Fibroblast of skin of scalp (primary cell): ENCODE measurements at regions not wholly inside any gene's neighbourhood (a gene's known extent, or its start where the extent isn't known, plus 50 kb on each side); places are given as distances from the start of the nearest gene placed in this dataset.
"Not testable (repeated sequence)": the region's sequence is repeated elsewhere in the genome, so short reads cannot be mapped to it uniquely, and the experiment has no call there.

Experiments used
- DNase-seq: peaks from one replicate; pipeline ENCODE4 v3.0.0-alpha.2; 2013

DNA sequence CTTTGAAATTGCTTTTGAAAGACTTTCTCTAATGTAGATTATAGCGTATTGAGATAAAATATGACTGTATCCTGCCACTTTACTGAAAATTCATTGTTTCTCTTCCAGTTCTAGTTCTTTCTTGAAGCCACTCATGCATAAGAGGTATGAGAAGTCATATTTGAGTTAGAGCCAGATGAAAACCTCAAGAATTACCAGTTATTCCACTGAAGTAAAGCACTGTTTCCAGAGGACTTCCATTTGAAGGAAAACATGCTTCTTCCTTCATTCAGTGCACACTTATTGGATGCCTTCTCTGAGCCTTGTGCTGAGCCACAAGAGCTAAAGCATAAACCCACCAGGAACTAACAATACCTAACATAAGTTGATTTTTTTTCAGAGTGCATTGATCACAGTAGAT, 513.4 kb downstream of the ZNF385D start:
- DNase-seq = no peak

DNA sequence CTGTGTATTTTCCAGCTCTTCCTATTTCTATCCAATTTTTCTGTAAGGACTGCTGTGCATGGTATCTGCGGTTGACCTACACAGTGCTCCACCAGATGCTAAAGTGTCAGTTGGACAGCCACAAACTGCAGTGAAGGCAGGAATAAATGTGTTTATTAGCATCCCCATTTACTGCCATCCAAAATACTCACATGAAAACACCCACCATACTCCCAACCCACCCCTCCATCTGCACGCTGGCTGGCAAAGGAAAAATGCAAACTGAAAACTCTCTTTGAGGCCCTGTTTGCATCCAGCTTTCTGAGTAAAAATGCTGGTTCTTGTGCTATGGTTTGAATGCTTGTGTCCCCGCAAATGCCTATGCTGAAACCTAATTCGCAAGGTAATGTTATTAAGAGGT, 515.5 kb downstream of the ZNF385D start:
- DNase-seq = no peak

DNA sequence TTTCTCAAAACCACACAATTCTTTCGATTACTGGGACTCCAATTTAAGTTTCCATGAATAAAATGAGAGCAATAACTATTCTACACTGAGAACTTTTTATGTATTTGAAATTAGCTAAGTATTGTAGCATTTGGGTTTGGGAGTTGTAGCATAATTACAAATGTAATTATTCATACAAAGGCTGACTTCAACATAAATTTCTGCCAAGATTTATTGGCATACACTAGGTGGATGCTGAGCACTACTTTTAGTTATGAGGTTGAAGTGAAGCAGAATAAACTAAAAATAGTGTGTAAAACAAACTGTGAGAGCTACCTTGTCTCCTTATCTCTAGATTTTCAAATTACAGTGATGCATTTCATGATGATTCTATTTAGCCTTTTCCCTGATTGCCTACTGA, 516.1 kb downstream of the ZNF385D start:
- DNase-seq = no peak

DNA sequence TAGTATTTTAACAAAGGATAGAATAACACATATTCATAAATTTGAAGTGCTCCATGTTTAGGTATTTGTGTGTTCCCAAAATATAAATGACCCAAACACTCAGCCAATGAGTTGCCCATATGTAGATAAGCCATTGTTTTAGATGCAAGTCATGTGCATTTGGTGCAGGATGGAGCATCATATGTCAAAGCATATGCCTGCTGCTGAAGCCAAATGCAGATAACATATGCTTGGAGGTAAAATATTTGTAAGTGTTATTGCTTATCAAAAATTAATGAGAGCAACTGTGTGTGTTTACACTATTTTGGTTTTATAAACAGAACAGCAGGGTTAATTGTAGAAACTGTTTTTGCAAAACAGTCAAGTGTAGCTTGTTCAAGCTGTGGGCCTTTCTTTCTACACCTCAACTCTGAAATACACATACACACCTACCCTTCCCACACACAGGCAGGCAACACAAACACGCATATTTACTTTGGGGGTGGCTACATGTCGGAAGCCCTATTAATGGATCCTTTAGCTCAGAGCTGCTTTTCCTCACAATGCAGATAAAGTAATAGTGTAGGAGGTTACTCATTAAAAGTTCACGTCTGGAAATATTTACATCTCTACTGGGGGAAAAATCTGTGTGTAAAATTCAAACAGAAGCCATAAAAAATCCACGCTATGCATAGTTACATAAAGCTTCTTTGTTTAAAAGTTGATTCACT, 521.4 kb downstream of the ZNF385D start:
- DNase-seq = no peak

DNA sequence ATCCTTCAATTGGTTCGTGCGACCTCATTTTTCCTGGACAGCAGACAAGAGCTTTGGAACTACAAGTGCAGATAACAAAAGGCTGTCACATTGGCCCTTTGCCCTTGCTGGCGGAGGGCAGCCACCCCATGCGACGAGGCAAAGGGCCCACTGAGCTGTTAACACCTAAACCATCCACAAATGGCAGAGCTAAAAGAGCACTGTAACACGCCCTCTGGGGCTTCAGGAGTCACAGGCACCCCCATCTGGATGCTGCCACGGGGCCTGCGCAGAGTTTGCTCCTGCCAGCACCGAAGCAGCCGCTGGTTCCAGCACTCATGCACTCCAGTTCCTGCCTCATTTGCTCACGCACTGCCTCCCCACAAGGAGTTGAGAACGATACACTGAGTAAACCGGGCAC, 524.9 kb downstream of the ZNF385D start:
- DNase-seq = no peak

DNA sequence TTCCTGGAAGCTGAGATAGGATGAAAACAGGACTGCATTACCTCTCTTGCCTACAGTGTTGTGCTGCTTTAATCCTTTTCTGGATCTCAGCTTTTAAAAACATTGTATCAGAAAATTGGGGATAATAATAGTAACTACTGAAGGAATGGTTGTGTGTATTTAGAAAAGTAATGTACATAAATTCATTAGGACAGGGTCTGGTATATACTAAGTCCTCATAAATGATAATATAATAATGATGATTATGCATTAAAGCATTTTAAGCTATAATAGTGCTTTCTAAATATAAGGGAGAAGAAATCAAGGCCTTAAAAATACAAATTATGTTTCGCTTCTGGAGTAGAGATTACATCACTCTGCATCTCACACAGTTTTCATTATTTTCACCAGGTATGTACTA, 530.1 kb downstream of the ZNF385D start:
- DNase-seq = no peak

DNA sequence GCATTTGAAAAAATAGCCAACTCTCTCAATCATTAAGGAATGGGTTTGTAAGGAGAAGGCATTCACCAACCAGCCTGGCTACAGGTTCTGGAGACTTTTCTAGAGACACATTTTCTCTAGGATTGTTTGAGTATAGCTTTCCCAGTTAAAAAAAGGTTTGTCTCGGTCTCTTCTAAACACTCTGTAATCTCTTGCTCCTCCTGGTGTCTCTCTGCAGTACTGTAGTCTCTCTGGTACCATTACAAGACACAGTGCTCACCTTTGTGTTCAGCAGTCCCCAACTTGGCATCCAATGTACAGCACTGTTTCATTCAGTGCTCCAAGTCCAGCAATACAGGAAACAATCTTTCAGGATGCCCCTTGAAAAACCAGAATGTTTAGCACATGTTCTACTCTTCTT, 534.4 kb downstream of the ZNF385D start:
- DNase-seq = no peak

DNA sequence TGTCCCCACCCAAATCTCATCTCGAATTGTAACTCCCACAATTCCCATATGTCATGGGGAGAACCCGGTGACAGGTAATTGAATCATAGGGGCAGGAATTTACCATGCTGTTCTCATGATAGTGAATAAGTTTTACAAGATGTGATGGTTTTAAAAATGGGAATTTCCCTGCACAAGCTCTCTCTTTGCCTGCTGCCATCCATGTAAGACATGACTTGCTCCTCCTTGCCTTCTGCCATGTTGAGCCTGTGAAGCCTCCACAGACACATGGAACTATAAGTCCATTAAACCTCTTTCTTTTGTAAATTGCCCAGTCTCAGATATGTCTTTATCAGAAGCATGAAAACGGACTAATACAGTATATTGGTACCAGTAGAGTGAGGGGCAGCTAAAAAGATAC, 546.9 kb downstream of the ZNF385D start:
- not testable (repeated sequence) for DNase-seq

DNA sequence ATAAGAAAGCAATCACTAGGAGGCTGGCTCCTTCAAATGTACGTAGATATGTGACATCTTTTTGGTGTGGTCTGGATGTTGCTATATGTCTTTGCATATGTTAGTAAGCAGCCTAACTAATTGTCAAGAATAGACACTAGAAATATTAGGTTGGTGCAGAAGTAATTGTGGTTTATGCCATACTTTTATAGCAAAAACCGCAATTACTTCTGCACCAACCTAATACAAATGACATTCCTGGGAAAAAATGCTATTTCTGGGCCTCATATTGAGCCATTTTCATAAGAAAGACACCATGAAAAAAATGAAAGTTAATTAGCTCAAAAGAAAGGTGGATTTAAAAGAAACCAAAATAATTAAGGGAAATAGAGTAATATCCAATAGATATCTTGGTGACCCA, 555.8 kb downstream of the ZNF385D start:
- DNase-seq = no peak

DNA sequence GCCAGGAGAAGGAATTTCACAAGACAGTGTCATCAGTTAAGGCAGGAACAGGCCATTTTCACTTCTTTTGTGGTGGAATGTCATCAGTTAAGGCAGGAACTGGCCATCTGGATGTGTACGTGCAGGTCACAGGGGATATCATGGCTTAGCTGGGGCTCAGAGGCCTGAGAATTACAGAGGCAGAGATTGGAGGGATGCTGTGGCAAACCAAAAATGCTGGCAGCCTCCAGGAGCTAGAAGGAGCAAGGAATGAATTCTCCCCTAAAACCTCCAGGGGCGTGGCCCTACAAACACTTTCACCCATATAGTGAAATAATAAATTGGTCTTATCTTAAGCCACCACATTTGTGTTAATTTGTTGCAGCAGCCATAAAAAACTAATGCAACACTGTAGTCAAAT, 557.0 kb downstream of the ZNF385D start:
- DNase-seq = not testable (repeated sequence)

DNA sequence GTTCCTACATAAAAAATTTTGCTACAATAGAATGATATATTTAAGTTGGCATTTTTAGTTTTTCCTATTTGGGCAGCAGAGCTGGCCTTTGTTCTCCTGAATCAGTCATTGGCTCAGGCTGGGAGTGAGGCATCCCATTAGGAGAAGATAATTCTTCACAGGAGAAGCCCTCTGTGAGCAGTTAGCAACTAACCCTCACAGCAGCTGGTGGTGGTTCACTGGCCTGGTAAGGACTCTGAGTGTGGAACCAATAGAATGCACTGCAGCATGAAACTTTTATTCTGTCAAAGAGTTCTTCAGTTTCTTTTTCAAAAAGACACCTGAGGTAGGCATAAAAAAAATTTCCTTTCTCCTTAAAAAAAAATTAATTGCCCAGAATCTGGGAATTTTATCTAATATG, 562.6 kb downstream of the ZNF385D start:
- no peak for DNase-seq

DNA sequence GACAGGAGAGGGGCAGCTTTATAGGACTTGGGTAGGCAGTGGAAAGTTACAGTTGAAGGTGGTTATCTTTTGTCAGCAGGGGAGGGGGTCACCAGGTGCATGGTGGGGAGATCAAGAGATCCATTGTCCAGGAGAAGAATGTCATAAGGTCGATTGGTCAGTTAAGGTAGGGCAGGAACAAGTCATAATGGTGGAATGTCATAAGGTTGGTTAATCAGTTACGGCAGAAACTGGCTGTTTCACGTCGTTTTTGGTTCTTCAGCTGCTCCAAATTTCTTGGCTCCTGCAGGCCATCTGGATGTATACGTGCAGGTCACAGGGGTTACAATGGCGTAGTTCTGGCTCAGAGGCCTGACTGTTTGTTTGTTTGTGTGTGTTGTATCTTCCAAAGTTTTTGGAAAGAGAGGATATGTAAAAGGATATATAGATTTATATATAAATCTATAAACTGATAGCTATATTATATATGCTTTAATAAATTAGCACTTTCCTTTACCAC, 565.1 kb downstream of the ZNF385D start:
- no peak for DNase-seq

DNA sequence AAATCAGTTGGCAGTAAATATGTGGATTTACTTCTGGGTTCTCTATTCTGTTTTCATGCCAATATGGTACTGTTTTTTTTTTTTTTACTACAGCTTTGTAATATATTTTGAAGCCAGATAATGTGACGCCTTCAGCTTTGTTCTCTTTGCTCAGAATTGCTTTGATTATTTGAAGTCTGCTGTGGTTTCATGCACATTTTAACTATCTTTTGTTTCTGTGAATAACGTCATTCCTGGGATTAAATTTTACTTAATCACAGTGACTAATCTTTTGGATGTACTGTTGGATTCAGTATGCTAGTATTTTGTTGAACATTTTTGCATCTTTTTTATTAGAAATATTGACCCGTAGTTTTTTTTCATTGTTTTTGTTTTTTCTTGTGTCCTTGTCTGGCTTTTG, 576.5 kb downstream of the ZNF385D start:
- peak; percentile 11 for DNase-seq

DNA sequence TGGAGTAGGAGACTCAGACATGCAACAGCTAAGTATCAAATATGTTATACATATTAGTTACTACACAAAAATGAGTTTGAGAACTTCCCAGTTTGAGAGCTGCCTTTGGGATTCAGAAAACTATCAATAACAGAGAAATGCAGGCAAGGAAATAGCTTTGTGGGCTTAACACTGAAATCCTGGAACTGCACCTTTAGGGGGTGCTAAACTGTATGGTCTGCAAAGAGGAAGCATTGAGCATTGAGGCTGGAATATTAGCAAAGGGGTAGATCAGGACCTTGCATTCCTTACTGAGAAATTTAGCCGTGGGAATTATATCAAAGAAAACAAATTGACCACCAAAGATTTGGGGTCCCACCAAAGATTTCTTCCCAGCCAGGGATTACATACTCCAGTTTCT, 580.0 kb downstream of the ZNF385D start:
- DNase-seq = peak; percentile 1

DNA sequence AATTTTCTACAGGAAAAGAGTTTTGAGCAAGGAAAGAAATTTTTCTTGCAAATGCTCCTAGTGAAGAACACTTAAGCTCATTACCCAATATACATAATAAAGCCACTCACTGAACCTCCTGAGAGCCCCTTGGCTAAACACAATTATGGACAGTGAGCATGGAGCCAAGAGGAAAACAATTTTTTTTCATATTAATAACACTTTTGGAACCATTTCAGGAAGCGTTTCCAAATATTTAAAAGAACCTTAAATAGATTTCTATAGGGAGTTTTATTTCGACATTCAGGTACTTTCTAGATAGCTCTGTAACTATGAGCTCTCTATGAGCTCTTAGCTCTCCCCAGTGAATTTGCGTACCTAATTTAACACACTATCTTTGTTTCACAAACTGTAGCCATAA, 581.1 kb downstream of the ZNF385D start:
- DNase-seq = no peak

DNA sequence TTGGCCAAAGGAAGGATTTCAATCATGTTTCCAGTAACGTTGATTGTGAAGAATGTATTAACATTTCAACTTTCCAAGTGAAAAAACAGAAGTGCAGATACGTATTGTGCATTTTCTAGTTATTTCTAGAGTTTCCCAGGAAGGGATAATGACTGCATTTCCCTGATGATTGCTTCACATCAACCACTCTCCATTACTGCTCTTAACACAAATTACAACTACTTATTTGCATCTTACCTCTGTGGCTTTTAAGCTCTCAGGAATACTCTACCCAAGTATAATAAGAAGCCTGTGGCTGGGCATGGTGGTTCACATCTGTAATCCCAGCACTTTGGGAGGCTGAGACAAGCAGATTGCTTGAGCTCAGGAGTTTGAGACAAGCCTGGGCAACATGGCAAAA, 582.5 kb downstream of the ZNF385D start:
- no peak for DNase-seq

DNA sequence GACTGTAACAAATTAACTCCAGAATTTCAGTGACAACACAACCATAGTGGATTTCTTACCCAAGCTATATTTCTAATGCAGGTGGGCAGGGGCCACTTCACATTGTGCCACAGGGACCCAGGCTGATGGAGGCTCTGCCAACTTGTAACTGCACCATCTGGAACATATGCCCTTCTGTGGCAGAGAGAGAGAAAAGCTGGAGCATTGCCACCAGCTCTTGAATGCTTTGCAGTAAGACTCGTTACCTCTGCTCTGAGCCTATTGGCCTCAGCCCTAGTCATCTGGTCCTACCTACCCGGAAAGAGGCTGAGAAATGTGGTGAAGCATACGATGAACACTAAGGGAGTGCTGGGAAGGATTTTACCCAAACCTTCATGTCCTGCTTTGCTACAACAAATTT, 587.1 kb downstream of the ZNF385D start:
- no peak for DNase-seq

DNA sequence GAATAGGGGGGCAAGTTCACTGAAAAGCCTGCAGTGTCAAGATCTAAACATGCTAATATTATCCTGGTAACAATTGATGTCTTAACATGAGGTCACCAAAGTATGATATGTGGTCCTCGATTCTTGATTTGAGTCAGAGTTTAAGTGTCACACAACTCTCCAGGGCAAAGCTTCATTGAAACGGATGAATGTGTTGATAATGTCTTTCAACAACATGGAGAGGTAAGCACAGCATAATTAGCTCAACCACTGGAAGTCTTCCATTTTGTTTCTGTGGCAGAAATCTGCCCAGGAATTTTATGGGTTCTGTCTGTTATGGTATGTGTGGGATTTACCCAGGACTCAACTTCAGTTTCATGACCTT, 591.5 kb downstream of the ZNF385D start:
- no peak for DNase-seq

DNA sequence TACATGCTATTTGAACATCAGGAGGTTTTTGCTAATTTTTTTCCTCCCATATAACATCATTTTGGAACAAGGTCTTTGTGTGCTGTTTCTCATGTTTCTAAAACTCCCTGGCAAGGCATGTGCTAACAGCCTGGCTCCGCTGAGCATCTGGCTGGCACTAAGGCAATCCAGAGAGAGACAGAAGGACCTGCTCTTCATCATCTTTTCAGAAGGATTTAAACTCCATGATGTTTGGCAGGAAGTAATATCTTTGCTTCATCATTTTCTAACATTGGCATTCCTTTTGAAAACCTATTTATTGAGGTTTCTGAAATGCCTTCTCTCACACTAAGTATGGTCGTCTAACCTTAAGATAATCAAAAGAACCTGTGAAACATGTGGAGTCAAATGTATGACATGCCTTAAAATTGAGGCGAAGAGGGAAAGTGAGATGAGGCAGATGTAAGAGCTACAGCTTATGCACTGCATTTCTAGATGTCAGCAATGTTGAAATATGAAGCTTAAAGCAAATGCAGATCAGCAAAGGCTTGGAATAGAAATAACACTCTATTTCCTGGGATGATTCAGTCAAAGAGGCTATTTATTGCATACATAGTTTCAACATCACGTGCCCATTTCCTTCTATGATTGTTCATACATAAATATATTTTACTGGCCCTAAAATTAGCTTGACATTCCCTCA, 592.0 kb downstream of the ZNF385D start:
- peak; percentile 74 for DNase-seq

DNA sequence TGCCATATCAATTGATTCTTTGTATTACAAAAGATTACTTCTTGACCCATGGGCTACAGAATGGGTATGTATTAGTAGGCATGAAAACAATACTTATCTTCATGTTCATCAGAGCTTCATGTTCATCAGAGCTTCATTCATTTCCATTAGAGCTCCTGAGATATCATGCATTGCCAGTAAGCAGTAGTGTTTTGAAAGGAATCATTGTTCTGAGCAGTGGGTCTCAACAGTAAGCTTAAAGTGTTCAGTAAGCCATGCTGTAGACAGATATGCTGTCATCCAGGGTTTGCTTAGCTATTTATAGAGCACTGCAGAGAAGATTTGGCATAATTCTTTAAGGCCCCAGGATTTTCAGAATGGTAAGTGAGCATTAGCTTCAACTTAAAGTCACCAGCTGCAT, 596.1 kb downstream of the ZNF385D start:
- no peak for DNase-seq

DNA sequence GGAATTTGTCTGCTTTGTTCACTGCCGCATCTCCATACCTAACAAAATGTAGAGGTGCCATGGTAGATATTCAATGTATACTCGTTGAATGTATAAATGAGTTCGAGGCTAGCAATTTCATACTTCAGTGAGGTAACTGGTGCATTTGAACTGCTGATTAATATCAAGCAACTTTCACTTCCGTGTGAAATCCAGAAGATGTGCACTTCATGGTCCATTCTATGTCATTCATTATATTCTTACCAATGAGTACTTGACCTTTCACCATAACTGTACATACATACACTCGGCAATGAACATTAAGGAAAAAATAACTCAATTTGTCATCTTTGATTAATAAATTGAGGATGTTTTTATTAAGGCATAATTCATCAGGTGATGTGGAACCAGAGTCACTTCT, 598.5 kb downstream of the ZNF385D start:
- no peak for DNase-seq

DNA sequence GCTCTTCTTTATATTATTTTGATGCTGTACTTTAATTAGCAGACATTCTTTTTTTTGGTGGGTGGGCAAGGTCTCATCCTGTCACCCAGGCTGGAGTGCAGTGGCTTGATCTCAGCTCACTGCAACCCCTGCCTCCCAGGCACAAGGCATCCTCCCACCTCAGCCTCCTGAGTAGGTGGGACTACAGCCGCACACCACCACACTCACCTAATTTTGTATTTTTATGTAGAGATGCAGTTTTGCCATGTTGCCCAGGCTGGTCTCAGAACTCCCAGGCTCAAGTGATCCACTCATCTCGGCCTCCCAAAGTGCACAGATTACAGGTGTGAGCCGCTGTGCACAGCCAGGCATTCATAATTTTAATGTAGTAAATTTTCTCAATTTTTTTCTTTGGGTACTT, 608.1 kb downstream of the ZNF385D start:
- no peak for DNase-seq

DNA sequence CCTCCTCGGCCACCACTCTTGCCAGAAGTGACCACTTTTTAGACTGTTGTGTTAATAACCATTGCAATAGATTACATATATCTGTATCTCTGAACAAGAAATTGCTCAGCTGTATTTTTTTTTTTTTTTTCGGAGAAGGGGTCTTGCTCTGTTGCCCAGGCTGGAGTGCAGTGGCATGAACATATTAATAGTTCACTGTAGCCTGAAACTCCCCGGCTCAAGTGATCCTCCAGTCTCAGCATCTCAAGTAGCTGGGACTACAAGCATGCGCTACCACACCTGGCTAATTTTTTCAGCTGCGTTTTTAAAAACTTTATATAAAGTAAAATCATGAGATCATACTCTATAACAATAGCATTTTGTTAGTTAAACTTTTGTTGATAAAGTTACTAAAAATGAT, 609.0 kb downstream of the ZNF385D start:
- no peak for DNase-seq

DNA sequence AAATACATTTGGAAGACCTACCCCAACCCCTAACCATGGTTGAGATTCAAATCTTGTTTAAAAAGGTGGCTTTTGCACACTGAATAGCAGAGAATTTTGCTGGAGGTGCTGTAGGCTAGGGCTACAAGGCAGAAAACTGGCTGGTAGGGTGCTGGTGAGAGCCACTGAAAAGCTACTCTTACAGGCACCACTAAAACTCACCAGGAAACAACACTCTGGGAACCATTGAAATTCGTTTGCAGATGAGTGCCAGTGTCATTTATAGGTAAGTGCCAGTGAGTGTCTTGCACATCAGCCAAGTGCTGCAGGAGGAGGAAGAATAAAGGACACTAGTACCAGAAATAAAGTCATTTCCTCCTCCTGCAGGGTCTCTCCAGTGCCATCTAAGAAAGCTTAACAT, 610.2 kb downstream of the ZNF385D start:
- DNase-seq = no peak

DNA sequence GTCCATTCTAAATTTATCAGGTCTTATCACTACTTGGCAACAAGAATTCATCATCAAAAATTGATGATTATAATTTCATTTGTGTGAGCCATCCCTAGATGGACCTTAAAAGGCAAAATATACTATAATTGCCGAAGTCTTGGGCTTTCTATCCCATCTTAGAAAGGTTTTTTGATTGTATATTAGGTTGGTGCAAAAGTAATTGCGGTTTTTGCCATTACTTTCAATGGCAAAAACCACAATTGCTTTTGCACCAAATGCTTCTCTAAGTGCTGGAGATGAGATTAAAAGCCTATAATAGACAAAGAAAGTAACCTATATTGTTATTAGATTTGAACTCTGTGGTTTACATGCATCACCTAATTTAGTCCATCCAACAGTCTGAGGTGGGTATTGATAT, 612.9 kb downstream of the ZNF385D start:
- DNase-seq = no peak
